ENCODE measurements at regions not wholly inside any gene's neighbourhood (a gene's known extent, or its start where the extent isn't known, plus 50 kb on each side); places are given as distances from the start of the nearest gene placed in this dataset.

DNA sequence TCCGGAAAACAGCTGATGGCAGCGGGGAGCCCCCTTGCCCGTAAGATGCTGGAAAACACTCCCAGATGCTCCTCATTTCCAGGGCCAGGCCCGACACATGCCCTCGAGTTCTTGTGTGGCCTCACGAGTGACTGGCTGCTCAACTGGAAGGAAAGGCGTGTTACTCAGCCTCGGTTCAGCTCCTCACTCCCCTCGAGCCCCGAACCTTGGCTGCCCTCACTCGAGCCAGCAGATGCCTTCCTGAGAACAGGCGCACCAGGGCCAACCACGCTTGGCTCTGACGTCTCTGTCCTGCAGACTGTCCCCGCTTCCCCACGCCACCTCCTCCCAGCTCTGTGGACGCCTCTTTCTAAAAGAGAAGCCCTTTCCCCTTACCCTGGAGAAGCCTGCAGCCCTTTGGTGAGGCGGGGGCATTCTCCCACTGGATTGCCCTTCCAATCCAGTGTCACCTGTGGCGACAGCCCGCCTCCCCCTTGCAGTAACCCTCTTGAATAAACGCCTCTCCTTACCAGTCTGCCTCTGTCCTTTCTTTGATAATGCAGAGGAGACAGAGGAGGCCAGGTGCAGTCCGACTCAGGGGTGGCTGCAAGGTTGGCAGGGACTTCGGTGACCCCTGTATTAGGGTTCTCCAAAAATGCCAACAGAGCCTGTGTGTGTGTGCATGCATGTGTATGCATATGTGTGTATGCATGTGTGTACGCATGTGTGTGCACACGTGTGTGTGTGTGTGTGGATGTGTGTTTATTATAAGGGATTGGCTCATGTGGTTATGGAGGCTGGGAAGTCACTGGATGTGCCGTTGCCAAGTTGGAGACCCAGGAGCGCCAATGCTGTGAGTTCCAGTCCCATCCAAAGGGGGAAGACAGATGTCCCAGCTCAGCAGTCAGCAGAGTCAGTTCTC is 166.3 kb downstream of the KIF26A start:
- no peak overlapping the region for H3K27ac ChIP-seq (ENCODE audit: low read length)
- no peaks in the 10 kb centered on the region for H3K9me3 ChIP-seq (ENCODE audit: insufficient read depth, low read length, severe bottlenecking)
- H3K4me1 ChIP-seq (ENCODE audit: insufficient read depth, low read length): no peaks in the 10 kb centered on the region
- DNase-seq (no peak), ATAC-seq (ENCODE audit: insufficient read depth, low read depth) (no peak)
- no peaks in the 10 kb centered on the region for H3K79me2 ChIP-seq (ENCODE audit: insufficient read depth, low read length)
- H3K4me2 ChIP-seq (ENCODE audit: insufficient read depth, low read length): no peak overlapping the region
- no peak overlapping the region for H3K4me3 ChIP-seq (ENCODE audit: low read depth in 1 of 2, low read length in 2 of 2)
- no peaks in the 10 kb centered on the region for H3K36me3 ChIP-seq (ENCODE audit: insufficient read depth, low read length)
- H2AFZ ChIP-seq (ENCODE audit: low read depth, low read length): no peak overlapping the region
- TF ChIP-seq, protein P1, sequence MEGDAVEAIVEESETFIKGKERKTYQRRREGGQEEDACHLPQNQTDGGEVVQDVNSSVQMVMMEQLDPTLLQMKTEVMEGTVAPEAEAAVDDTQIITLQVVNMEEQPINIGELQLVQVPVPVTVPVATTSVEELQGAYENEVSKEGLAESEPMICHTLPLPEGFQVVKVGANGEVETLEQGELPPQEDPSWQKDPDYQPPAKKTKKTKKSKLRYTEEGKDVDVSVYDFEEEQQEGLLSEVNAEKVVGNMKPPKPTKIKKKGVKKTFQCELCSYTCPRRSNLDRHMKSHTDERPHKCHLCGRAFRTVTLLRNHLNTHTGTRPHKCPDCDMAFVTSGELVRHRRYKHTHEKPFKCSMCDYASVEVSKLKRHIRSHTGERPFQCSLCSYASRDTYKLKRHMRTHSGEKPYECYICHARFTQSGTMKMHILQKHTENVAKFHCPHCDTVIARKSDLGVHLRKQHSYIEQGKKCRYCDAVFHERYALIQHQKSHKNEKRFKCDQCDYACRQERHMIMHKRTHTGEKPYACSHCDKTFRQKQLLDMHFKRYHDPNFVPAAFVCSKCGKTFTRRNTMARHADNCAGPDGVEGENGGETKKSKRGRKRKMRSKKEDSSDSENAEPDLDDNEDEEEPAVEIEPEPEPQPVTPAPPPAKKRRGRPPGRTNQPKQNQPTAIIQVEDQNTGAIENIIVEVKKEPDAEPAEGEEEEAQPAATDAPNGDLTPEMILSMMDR (IDR thresholded peaks at IDR 0.05; ENCODE audit: borderline replicate concordance, extremely low read depth, low read length, poor library complexity, severe bottlenecking): no peak
- TF ChIP-seq EZH2 (IDR thresholded peaks at IDR 0.05; ENCODE audit: borderline replicate concordance, low read depth, low read length, severe bottlenecking): no peak
- H3K9ac ChIP-seq (ENCODE audit: low read depth, low read length): no peak overlapping the region
- H3K27me3 ChIP-seq (ENCODE audit: insufficient read depth, low read length, poor library complexity): no peaks in the 10 kb centered on the region
- H4K20me1 ChIP-seq (ENCODE audit: insufficient read depth, low read length): no peaks in the 10 kb centered on the region

DNA sequence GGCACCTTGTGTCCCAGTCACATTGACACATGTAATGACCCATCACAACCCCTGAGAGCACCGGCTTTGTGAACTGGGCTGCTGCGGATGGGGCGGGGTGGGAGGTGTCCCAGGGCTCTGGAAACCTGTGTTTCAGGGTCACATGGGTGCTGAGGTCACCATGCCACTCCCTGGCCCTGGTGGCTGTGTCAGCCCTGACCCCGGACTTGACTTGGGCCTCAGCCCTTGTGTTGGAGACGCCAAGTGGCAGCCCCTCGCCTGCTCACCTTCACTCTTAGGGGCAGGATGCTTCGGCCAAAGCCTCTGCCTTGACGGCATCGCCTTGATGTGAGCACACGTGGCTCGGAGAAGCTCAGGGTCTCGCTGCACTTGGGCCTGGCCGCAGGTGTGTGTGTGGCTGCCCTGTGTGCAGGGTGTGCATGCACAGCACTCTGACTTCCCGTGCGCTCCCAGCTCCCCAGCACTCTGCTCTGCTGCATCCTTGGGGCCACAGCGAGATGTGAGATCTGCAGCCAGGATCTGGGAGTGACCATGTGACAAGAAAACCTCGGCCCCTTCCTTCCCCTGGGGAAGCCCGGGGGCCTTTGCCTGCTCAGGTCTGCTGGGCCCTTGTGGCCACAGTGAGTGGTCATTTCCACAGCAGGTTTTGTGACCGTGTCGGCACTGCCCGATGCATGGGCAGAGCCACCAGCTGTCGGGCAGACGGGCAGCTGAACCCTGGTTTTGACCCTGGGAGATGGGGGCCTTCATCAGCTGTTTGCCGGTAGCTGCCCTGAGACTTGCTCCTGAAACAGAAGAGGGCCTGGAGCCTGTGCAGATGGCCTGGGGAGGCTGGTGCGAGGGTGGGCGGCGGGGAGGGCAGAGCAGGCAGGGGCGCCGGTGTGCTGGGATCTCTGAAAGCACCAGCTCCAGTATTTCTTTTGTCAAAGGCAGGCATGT is 167.4 kb downstream of the KIF26A start:
- no peaks in the 10 kb centered on the region for H3K79me2 ChIP-seq (ENCODE audit: insufficient read depth, low read length)

DNA sequence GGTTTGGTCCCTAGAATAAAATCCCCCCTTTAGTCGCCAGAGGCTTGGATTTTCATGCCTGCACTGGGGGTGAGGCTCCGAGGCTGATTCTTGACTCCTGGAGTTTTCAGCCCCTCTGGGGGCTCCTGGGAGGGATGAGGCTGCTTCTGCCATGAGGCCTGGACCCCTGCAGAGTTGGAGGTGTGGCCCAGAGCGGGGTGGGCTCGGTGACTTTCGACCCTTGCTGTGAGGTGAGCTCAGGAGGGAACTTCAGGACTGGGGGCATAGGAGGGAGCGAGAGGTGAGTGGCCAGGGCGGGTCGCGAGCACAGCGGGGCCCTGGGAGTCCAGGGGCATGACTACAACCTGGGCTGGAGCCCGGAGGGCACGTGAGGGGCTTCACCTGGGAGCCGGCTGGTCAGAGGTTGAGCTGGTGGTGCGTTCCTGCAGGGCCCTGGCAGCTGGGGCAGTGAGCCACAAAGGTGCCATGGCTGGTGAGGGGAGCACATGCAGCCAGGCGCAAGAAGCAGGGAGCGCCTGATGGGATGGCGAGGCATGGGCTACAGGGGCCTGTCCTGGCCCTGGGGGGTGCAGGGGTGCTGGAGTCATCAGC is 168.2 kb downstream of the KIF26A start:
- no peaks in the 10 kb centered on the region for H3K79me2 ChIP-seq (ENCODE audit: insufficient read depth, low read length)
- no peaks in the 10 kb centered on the region for H3K27me3 ChIP-seq (ENCODE audit: insufficient read depth, low read length, poor library complexity)
- no peak overlapping the region for H2AFZ ChIP-seq (ENCODE audit: low read depth, low read length)
- no peak overlapping the region for H3K9ac ChIP-seq (ENCODE audit: low read depth, low read length)
- H3K4me1 ChIP-seq (ENCODE audit: insufficient read depth, low read length): no peaks in the 10 kb centered on the region
- H3K4me2 ChIP-seq (ENCODE audit: insufficient read depth, low read length): no peak overlapping the region
- H3K4me3 ChIP-seq (ENCODE audit: low read depth in 1 of 2, low read length in 2 of 2): no peak overlapping the region
- H3K27ac ChIP-seq (ENCODE audit: low read length): no peak overlapping the region
- H4K20me1 ChIP-seq (ENCODE audit: insufficient read depth, low read length): no peaks in the 10 kb centered on the region
- DNase-seq (no peak), ATAC-seq (ENCODE audit: insufficient read depth, low read depth) (no peak)
- H3K36me3 ChIP-seq (ENCODE audit: insufficient read depth, low read length): no peaks in the 10 kb centered on the region
- no peak for TF ChIP-seq EZH2 (IDR thresholded peaks at IDR 0.05; ENCODE audit: borderline replicate concordance, low read depth, low read length, severe bottlenecking)
- TF ChIP-seq, protein P1 (IDR thresholded peaks at IDR 0.05; ENCODE audit: borderline replicate concordance, extremely low read depth, low read length, poor library complexity, severe bottlenecking): no peak
- H3K9me3 ChIP-seq (ENCODE audit: insufficient read depth, low read length, severe bottlenecking): no peaks in the 10 kb centered on the region

More for the DNA sequence above, 167.4 kb downstream of the KIF26A start:
- Histone ChIP-seq H3K27me3 (ENCODE audit: insufficient read depth, low read length, poor library complexity) (no peaks in the 10 kb centered on the region), H3K4me1 (ENCODE audit: insufficient read depth, low read length) (no peaks in the 10 kb centered on the region), H3K4me2 (ENCODE audit: insufficient read depth, low read length) (no peak overlapping the region), H2AFZ (ENCODE audit: low read depth, low read length) (no peak overlapping the region), H3K36me3 (ENCODE audit: insufficient read depth, low read length) (no peaks in the 10 kb centered on the region), H3K4me3 (ENCODE audit: low read depth in 1 of 2, low read length in 2 of 2) (no peak overlapping the region), H3K9me3 (ENCODE audit: insufficient read depth, low read length, severe bottlenecking) (no peaks in the 10 kb centered on the region), H3K9ac (ENCODE audit: low read depth, low read length) (no peak overlapping the region), H4K20me1 (ENCODE audit: insufficient read depth, low read length) (no peaks in the 10 kb centered on the region), H3K27ac (ENCODE audit: low read length) (no peak overlapping the region)
- DNase-seq: no peak
- TF ChIP-seq EZH2 (IDR thresholded peaks at IDR 0.05; ENCODE audit: borderline replicate concordance, low read depth, low read length, severe bottlenecking): no peak
- TF ChIP-seq, protein P1 (IDR thresholded peaks at IDR 0.05; ENCODE audit: borderline replicate concordance, extremely low read depth, low read length, poor library complexity, severe bottlenecking): no peak
- no peak for ATAC-seq (ENCODE audit: insufficient read depth, low read depth)
